Transverse colon (tissue), 4 donors: ENCODE measurements at regions not wholly inside any gene's neighbourhood (a gene's known extent, or its start where the extent isn't known, plus 50 kb on each side); places are given as distances from the start of the nearest gene placed in this dataset.

Experiments
- EP300 ChIP-seq: sonication (generic); formaldehyde crosslinking; IDR thresholded peaks from one replicate; pipeline ENCODE4 v1.6.1; 2017; ENCODE audit warnings: antibody characterized with exemption, low read depth
- POLR2A ChIP-seq: fragments of 450-650 bp; IDR thresholded peaks from one replicate; pipeline ENCODE4 v1.6.1; 2016; ENCODE audit warnings: antibody characterized with exemption, mild to moderate bottlenecking, moderate library complexity
- POLR2AphosphoS5 ChIP-seq, 3 donors: sonication (generic); formaldehyde crosslinking; IDR thresholded peaks; one replicate each; pipeline ENCODE4 v1.6.1; 2016; ENCODE audit warnings: antibody characterized with exemption in 3 of 3
- TF ChIP-seq, protein P1 (sequence below), 5 experiments: fragments of 200-600 bp in 3 of 5; fragments of 450-650 bp in 2 of 5; sonication (generic) in 3 of 5; IDR thresholded peaks; 1 replicate in 2 of 5; 2 replicates in 3 of 5; pipeline ENCODE4 v1.5.1; 2016 to 2017; ENCODE audit warnings: antibody characterized with exemption in 5 of 5, inconsistent platforms in 3 of 5, mild to moderate bottlenecking in 2 of 5, moderate library complexity in 1 of 5

DNA sequence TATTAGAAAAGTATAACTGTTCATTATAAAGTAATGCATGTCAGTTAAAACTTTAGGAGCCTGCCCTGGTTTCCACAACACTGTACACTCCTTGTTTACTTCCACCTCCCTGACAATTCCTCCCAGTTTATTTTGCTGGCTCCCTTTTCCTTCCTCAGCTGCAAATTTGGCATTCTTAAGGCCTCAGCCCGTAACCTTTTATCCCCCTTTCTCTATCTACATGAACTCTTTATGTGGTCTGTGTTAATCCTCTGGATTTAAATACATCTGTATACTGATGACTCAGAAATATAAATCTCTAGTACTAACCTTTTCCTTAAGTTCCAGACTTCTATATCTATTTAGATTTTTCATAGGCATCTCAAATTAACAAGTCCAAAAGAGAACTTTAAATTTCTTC, 143.6 kb downstream of the OTOL1 start:
- TF ChIP-seq POLR2A: no peak
- TF ChIP-seq, protein P1, sequence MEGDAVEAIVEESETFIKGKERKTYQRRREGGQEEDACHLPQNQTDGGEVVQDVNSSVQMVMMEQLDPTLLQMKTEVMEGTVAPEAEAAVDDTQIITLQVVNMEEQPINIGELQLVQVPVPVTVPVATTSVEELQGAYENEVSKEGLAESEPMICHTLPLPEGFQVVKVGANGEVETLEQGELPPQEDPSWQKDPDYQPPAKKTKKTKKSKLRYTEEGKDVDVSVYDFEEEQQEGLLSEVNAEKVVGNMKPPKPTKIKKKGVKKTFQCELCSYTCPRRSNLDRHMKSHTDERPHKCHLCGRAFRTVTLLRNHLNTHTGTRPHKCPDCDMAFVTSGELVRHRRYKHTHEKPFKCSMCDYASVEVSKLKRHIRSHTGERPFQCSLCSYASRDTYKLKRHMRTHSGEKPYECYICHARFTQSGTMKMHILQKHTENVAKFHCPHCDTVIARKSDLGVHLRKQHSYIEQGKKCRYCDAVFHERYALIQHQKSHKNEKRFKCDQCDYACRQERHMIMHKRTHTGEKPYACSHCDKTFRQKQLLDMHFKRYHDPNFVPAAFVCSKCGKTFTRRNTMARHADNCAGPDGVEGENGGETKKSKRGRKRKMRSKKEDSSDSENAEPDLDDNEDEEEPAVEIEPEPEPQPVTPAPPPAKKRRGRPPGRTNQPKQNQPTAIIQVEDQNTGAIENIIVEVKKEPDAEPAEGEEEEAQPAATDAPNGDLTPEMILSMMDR (IDR thresholded peaks at IDR 0.05): no peak
- no peak for TF ChIP-seq EP300
- TF ChIP-seq POLR2AphosphoS5 (IDR thresholded peaks at IDR 0.05): no peak
